RPMI7951 (cell line): ENCODE measurements at regions not wholly inside any gene's neighbourhood (a gene's known extent, or its start where the extent isn't known, plus 50 kb on each side); places are given as distances from the start of the nearest gene placed in this dataset.

Experiments used
- DNase-seq: peaks from one replicate; pipeline ENCODE4 v3.0.0-alpha.2; 2012; ENCODE audit warnings: low read depth

DNA sequence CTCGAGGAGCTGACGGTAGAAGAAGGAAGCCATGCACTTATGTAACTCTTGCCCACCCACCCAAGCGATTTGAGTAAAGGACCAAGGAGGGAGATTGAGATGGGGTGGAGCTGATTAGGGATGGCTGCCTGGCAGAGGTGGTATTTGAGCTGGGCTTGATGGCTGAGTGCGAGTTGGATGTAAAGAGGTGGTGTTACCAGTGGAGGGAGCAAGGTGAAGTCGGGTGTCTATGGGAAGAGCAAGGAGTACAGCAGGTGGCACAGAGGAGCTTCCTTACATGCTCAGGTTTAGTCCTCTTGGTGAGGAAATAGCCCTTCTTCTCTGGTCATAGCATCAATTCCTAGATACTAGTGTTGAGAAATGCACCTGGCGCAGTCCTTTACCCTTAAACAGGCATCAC is 294.2 kb upstream of the SKOR2 start:
- no peak for DNase-seq

DNA sequence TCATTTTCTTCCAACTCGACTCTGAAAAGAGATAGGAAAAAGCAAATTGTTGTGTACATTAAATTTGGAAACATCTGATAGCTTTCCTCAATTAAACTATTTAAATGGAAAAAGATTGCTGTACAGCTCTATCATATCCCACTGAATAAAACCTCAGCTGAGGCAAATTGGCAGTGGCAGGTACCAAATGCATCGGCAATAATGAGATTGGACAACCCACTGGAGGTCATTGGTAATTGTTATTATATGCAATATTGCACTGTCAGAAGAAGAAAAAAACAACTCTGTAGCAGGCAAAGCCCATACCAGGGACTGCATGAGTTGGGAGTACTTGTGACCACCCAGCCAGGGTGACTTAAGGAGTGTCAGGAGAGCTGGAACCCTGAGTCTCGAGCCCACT is 291.6 kb upstream of the SKOR2 start:
- DNase-seq: no peak

DNA sequence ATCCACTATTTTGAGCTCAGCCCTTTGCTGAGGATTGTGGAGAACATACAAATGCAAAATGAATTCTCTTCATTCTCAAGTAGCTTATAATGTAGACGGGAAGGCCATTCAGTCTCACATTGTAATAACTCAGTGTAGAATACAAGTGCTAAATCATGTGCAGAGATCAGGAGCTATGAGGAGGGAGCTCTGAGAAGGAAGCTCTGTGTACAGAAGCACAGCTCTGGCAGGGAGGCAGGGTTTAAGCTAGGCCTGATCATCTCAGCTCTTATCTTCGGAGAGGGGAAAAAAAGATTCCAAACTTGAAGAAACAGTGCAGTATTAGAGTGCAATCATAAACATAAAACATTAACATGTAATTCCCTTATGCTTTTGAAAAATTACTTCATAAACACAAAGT is 291.1 kb upstream of the SKOR2 start:
- DNase-seq: no peak

DNA sequence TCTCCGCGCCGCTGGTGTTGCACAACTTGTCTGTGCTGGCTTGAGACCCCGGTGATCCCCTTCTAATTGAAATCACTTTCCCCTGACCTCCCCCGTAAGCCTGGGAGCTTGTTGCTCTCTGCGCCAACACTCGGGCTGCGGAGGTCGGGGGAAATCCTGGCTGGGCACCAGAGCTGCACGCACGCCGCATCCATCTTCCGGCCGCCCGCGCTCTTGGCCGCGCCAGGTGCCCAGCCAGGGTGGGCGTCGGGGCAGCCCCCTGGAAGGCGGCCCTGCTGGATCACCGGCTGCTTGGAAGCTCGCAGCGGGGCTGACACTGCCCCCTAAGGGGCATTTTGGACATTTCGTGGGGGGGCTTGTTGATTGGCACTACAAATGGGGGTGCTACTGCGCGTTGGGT is 280.3 kb upstream of the SKOR2 start:
- DNase-seq: no peak

DNA sequence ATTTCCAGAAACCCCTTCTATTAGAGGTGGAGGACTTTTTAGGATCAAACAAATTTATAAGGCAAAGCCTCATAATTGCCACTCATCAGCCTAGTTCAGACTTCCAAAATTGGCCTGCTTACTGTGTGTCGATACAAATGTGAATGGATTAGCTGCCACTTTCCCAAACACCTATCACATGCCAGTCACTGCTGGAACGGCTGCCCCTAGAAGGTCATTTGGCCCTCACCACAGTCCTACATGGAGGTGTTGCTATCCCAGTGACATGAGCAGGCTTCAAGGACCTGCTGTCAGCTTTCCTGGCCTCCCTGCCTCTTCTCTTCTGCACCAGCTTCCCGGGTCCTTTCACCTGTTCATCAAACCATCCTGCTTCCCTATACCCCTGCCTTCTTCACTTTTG is 279.2 kb upstream of the SKOR2 start:
- DNase-seq: no peak

DNA sequence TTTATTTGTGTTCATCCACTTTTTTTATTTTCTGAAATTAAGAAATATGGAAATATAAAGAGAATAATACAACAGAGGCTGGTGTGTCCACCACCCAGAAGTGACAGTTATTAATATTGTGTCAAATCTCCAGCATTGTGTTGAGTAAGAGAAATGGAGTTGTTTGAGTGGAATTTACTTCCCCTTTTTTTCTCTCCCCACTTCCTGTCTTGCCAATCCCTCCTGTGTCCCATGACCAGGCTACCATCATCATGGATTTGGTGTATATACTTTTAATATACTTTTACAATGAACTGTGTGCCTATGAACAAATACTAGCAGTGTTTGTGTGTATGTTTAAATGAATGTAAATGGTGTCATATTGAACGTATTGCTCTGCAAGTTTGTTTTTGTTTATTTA is 276.9 kb upstream of the SKOR2 start:
- DNase-seq: no peak

DNA sequence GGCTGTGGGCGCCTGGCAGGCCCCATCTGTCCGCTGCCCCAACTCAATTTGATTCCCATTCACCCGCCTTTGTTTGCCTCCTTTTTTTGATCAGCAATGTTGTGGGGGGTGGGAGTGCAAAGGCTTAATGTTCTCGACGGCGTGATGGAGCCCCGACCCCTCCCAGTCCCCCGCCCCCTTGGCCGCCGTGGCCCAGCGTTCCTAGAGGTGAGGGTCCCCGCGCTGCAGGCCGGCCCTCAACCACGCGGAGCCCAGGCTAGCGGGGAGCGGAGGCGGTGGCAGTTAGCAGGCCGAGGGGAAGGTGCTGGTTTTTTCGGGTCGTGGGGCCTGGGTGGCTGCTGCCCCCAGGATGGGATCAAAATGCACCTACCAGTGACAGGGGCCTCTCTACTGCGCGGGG is 274.7 kb upstream of the SKOR2 start:
- DNase-seq: no peak

DNA sequence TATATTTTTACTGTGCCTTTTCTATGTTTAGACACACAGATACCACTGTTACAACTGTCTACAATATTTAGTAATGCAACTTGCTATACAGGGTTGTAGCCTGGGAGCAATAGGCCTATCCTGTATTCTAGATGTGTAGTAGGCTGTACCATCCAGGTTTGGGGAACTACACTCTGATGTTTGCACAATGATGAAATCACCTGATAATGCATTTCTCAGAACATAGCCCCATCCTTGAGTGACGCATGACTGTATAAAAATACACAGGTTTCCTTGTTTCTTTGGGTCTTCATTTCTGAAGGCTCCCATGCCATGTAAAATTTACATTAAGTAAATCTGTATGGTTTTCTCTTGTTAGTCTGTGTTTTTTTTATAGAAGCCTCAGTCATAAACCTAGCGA is 270.9 kb upstream of the SKOR2 start:
- DNase-seq: no peak

DNA sequence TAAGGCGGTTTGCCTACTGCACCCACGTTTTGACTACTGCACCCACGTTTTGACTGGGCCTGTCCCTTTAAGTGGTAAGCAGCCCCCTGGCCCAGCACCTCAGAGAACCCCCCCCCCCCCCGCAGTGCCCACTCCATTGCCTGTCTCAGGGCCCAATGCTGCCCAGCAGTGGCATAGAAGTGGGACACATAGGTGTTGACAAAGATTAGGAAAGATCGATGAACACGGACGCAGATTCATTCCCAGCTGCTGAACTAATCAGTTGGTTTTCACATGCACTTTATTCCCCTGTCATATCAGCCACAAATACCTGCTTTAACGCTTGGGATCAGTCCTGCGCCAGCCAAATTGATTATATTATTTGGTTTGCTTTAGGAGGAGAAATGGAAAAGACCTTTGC is 268.8 kb upstream of the SKOR2 start:
- no peak for DNase-seq

DNA sequence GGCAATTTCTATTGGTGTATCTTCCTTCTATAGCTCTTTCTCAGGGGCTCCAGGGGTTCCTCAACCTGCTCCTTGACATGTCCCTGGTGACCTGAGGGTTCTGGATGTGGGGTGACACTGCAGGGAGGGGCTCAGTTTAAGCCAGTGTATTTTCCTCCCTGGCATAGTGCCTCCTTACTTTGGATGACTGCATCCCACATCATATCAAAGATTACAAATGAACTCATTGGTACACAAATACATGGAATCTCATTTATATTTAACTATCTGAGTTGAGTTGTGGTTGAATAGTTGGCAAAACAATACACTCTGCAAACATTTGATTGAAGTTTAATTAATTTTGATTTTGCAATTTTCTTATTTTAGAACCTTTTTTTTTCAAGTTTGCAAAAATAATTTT is 268.2 kb upstream of the SKOR2 start:
- no peak for DNase-seq

DNA sequence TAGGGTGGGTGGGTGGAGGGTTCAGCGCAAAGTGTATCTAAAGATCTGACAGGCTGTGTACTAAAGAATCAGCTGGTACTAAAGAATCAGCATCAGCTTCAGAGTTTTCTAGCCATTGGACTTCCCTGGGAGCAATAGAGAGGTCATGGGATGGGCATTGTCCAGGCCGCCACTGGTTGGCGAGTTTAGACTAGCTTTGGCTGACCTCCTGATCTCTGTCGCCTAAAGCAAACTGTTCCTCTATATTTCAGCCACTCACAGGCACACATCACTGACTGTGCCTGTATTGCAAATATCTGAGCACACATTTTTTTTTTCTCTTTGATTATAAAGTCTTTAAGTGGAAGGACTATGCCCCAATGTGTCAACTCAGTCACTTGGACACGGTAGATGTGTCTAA is 267.8 kb upstream of the SKOR2 start:
- no peak for DNase-seq

DNA sequence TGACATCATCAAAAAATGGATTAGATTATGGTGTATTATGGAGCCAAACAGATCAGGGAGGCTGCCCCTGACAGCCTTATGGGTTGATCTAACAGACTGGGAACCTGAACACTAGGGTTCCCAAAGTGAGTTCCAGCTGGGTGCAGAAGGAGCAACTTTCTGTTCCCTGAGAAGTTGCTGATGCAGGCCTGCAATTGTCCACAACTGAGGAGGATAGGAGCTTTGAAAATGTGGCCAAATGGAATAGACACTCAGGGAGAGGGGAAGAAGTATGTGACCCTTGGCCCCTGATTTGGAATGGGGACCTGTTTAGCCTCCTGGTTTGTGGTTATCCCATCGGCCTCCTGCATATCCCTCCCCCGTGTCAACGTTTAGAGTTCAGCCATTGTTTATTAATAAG is 262.2 kb upstream of the SKOR2 start:
- no peak for DNase-seq

DNA sequence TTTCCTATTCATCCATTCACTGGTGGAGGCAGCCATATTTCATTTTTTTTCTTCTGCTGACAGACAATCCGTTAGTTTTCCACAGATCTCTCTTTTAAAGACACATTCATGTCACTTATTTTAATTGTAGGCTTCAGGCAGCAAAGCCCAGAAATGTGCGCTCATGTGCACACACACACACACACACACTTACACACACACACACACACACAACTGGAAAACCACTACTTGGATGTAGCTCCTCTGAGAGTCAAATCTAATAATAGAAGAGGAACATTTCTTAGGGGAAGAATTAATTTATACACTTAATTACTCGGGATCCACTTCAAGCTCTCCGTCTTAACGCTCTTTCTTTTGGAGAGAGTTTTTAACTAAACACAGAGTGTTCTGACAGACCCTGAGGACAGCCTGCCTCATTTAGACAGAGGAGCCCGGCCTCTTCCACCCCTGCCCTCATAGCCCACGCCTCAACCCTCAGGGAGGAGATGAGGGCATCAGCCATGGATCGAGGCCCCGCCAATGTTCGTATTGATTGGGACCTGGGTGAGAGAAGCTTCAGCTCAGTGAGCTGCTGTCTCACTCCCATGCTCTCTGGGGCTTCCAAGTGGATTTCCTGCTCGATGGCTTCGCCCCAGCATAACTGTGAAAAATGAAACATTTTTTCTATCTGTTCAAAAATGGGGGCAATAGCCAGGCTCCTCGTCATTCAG is 261.4 kb upstream of the SKOR2 start:
- DNase-seq: no peak

DNA sequence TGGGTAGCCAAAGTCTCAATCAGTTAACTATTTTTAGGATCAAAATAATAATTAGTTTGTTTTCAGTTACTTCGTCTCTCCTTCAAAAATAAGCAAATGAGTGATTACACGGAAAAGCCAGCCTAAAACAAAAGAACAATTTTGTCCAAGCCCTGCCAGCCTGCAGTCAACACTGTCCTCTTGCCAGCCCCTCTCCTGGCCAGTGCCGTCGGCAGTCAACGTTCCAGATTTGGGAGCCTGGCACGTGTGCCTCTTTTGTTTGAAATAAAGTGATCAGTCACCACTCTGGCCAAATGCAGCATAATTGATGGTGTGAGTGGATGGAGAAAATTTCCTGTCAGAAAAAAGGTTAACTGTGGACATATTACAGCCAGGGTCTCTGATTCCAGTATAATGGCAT is 260.6 kb upstream of the SKOR2 start:
- DNase-seq: no peak

DNA sequence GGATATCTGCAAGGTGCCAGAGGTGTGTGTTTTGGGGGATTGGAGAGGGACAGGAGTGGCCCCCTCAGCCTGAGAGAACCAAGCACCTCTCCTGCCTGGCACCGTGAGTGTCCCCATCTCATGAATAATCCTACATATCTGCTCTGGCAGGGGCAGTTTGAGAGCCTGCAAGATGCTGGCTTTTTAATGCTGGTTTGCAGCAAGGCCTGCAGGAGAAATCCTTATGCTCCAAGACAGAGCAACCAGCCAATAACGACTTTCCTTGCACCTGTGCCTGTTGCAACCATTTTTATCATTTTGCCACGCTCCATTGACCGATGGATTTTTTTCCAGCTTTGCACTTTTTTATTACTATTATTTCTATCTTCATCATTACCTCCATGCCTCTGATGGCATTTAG is 259.4 kb upstream of the SKOR2 start:
- DNase-seq: no peak

DNA sequence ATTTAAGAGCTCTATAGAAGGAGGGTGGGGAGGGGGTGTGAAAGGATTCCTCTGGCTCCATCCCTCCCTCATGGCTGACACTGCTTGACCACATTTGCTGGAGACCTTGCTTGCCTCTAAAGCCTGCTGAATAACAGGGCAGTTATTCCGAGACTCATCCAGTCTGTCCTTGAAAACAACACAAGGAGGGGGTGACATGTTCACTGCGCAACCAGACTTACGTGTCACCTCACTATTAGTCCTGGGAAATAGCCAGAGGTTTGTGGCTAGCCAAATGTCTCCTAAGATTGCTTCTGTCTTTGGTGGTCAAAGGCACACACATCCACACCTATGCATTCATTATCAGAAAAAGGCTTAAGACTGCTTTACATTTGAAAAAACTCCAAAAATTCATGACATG is 256.2 kb upstream of the SKOR2 start:
- DNase-seq: no peak

DNA sequence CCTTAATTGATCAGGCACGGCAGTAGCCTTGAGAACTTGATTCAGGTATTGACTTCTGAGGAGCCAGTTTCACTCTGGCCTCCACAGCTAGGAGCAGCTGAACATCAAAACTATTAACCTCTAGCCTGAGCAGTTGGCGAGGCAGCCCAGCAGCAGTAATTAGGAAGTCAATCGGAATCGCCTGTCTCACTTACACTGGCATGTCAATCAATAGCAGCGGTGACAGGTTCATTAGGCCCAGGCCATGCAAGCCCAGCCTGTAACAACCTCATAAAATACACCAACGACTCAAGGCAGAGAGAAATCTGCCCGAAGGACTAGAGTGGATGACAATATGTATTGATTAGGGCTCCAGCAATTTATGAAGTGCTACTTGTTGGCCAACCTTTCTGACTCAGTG is 255.4 kb upstream of the SKOR2 start:
- no peak for DNase-seq

DNA sequence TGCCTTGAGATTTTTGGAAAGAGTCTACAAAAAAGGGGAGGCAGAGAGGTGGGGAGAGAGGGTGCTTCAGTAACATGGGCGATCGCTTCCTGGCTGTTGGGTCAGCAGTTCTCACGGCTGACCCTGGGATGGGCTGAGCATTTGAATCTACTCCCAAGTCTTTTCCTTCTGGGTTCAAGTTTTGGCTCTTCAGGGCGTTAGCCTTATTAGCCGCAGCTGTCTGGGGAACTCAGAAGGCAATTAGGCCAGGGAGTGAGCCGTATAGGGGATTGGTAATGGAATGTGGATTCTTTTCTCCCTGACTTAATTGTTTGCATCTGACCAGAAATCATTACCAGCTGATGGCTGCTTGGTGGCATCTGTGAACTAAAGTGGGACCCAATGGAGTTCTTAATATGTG is 250.5 kb upstream of the SKOR2 start:
- no peak for DNase-seq

DNA sequence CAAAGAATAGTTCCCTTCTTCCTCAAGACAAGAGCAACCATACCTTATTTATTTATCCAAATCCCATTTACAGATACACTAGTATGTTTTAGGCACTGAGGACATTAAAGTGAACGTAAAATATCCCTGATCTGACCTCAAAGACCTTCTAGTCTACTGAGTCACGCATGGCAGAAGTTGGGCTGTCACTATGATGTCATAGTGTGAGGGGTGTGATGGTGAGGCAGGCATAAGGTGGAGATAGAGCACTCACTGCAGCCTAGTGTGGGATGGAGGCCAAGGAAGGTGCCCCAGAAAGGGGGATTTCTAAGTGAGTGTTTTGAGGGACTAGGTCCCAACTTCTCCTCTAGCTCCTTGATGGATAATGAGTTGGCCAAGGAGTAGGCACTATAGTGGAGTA is 249.5 kb upstream of the SKOR2 start:
- no peak for DNase-seq

DNA sequence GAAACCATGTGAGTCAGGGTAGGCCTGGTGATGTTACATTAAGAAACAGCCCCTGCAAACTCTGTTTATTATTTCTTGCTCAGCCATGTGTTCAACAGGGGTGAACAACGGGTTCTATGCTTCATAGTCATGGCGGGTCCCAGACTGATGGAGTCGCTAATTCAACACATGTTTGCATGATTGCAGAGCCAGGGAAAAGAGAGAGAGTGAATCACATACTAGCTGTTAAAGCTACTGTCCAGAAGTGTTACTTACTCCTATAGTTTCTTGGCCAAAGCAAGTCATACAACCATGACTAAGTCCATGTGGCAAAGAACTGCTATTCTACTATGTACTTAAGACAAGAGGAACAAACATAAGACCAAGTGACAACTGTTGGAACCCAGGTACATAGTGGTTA is 241.2 kb upstream of the SKOR2 start:
- DNase-seq: no peak

DNA sequence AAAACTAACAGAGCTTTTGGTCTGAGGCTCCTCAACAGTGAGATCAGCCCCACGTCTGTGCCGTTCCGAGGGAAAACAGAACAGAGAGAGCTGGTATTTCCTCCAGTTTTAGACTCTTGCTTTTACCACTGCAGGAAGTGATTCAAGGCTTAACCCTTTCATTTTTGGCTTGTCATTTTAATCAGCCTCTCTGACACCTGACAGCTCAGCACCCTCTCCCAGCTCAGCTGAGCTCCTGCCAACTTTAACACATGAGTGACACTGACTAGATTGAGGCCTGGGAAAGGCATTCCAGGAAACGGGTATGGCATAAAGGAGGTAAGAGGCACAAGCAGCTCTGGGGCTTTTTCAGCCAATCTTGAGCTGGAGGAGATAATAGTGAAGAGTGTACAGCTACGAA is 239.4 kb upstream of the SKOR2 start:
- DNase-seq: no peak

DNA sequence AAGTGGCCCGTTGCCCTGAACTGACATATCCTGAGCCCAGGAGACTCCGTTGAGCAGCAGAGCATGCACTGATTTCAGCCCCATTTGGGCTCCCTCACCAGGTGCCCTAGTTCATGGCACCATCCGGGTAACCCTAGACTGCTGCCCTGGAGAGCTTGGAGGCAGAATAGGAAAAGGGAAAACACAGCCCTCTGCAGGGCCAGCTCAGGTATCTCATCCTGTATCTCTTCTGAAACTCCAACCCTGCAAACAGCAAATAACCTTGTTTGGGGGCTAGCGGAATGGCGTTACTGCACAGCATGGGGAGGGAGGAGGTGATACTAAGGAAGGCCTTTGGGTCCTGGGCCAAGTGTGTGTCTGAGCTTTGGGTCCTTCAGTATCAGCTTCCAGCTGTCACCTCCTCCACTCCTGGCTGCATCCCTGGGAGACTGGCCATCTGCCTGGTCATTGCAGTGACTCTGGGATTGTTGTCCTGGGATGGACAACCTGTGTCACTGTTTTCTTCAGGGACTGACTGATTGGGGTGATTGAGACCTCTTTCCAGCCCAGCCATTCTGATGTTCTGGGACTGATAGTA is 233.8 kb upstream of the SKOR2 start:
- no peak for DNase-seq

DNA sequence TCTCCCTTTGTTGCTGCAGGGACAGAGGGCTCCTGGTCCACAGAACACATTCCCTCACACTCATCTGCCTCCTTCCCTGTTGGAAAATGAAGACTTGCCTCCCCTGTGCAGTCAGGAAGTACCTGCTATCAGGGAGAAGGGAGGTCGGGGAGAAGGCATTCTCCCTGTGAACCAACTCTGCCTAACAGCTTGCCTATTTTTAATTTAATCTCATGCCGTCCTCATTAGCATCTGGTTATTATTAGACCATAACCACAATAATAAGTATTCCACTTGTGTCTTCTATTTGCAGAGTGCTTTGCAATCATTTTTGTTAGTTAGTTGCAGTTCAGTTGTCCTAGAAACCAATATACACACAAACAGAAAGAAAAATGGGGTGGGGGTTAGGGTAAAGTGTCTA is 232.6 kb upstream of the SKOR2 start:
- DNase-seq: no peak

DNA sequence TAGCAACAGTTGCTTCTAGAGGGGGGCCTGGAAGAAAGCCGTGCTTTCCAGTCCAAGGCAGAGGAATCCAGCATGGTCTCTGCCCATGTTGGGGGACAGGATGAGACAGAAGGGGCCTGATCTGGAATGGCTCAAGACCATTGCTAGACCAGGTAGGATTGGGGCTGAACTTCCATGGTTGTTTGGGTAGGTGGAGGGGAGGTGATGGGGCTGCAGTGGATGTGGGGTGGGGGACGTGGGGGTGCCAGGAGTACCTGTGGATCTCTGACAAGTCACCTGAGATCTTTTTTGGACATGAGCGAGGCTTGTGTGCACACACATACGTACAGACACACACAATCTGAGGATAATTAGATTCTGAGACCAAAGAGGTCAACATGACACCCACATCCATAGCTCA is 228.7 kb upstream of the SKOR2 start:
- DNase-seq: no peak
